PC-3 (cell line): ENCODE measurements at regions not wholly inside any gene's neighbourhood (a gene's known extent, or its start where the extent isn't known, plus 50 kb on each side); places are given as distances from the start of the nearest gene placed in this dataset.

ENCODE experiments used
- ATAC-seq: fragments of 200-7000 bp; cut with Tn5 transposase; 2 replicates; pipeline ENCODE4 v1.9.1; 2020; ENCODE audit warnings: mild to moderate bottlenecking, moderate library complexity
- BruUV-seq: library from RNA; stranded (reverse); fragments of 400-500 nt; replicated peaks from 2 replicates; lab custom pipeline; 2021; lab: Mats Ljungman, UMichigan
- CTCF ChIA-PET: fragments of 300-600 bp; sonication (Branson Sonifier 250); formaldehyde crosslinking; loops from one replicate; lab custom pipeline; 2022; ENCODE audit warnings: antibody characterized with exemption; lab: Charles Lee
- POLR2A ChIA-PET: fragments of 300-600 bp; sonication (Branson Sonifier 250); formaldehyde crosslinking; loops from one replicate; lab custom pipeline; 2022; ENCODE audit warnings: antibody characterized with exemption; ENCODE audit not compliant: unreplicated experiment; lab: Charles Lee
- DNase-seq: peaks from one replicate; pipeline ENCODE4 v3.0.0-alpha.2; 2015
- H2AFZ ChIP-seq: fragments of 300-600 bp; sonication (generic); 2 replicates; pipeline ENCODE4 v1.6.0; 2016; ENCODE audit warnings: antibody characterized with exemption, low read length
- H3F3A ChIP-seq: fragments of 300-600 bp; sonication (generic); one replicate; pipeline ENCODE4 v1.6.0; 2017; ENCODE audit warnings: antibody characterized with exemption, low read length, control low read depth, mild to moderate bottlenecking; ENCODE audit not compliant: unreplicated experiment
- H3K27ac ChIP-seq: fragments of 300-600 bp; sonication (generic); 2 replicates; pipeline ENCODE4 v1.5.1; 2016; ENCODE audit warnings: mild to moderate bottlenecking, low read length
- H3K27me3 ChIP-seq: fragments of 300-600 bp; sonication (generic); 2 replicates; pipeline ENCODE4 v1.6.1; 2016; ENCODE audit warnings: low read length, mixed read lengths
- H3K36me3 ChIP-seq: fragments of 300-600 bp; sonication (generic); 2 replicates; pipeline ENCODE4 v1.6.1; 2016; ENCODE audit warnings: low read depth, mixed run types, low read length, mixed read lengths
- H3K4me1 ChIP-seq: fragments of 300-600 bp; sonication (generic); 2 replicates; pipeline ENCODE4 v1.5.1; 2016; ENCODE audit warnings: low read length; ENCODE audit not compliant: insufficient read depth
- H3K4me2 ChIP-seq: fragments of 300-600 bp; sonication (generic); 2 replicates; pipeline ENCODE4 v1.6.0; 2016; ENCODE audit warnings: low read length
- H3K4me3 ChIP-seq: fragments of 300-600 bp; sonication (generic); 2 replicates; pipeline ENCODE4 v1.5.1; 2016; ENCODE audit warnings: mild to moderate bottlenecking, low read length, mixed read lengths
- H3K79me2 ChIP-seq: fragments of 300-600 bp; sonication (generic); 2 replicates; pipeline ENCODE4 v1.6.1; 2017; ENCODE audit warnings: low read length, mixed read lengths
- H3K9ac ChIP-seq: fragments of 300-600 bp; sonication (generic); 2 replicates; pipeline ENCODE4 v1.6.0; 2016; ENCODE audit warnings: mild to moderate bottlenecking, low read length
- H3K9me2 ChIP-seq: fragments of 300-600 bp; sonication (generic); replicated peaks from 2 replicates; pipeline ENCODE4 v1.6.1; 2016; ENCODE audit warnings: mixed run types, low read length, mixed read lengths
- H3K9me3 ChIP-seq: fragments of 300-600 bp; sonication (generic); 2 replicates; pipeline ENCODE4 v1.6.1; 2016; ENCODE audit warnings: low read length, mixed read lengths
- H4K20me1 ChIP-seq: fragments of 300-600 bp; sonication (generic); 2 replicates; pipeline ENCODE4 v1.6.1; 2016; ENCODE audit warnings: low read length, mixed read lengths
- EZH2 ChIP-seq: fragments of 300-600 bp; sonication (generic); IDR thresholded peaks from one replicate; pipeline ENCODE4 v1.6.1; 2017; ENCODE audit warnings: antibody characterized with exemption, mild to moderate bottlenecking, low read length; ENCODE audit not compliant: unreplicated experiment
- EZH2phosphoT487 ChIP-seq: fragments of 300-600 bp; sonication (generic); IDR thresholded peaks from 2 replicates; pipeline ENCODE4 v1.6.1; 2018; ENCODE audit warnings: mild to moderate bottlenecking, antibody characterized with exemption, low read length, borderline replicate concordance
- intact Hi-C: fragments of 100-400 bp; cut with micrococcal nuclease; formaldehyde crosslinking; loops from 2 replicates; pipeline ENCODE4 v1.9.0; 2023
- TF ChIP-seq, protein P1 (sequence below): fragments of 300-600 bp; sonication (generic); conservative IDR thresholded peaks from 2 replicates; pipeline ENCODE4 v1.5.1; 2017; ENCODE audit warnings: antibody characterized with exemption, low read depth, mild to moderate bottlenecking, low read length

DNA sequence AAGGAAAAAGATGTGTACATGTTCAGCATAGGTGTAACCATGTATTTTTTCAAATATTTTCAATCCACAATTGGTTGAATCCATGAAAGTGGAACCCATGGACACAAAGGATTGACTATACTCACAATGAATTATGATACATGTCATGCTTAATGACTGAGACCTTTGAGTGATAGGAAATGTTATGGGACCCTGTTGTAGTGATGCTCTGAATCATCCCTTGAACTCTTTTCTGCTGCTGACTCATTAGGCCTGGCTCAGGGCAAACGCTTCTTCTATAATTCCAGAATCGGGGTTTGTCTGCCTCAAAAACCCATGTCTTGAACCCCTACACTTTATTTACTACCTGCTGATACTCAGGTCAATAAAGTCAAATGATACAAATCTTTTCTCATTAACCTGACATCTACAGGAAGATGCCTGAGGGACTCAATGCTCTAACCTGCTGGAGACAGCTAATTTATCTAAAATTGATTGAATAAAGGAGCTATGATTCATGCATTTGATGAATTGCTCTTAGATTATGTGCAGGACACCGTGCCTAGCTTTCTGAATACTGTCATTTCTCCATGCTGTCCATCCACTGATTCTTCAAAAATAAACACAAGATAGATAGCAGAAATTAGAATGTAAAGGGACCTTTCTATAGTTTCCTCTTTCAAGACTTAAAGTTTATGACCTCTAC is 260.1 kb downstream of the PRELID2 start:
- no peak overlapping the region for H2AFZ ChIP-seq
- H3K4me3 ChIP-seq = no peak overlapping the region
- no peak overlapping the region for H3K9ac ChIP-seq
- H3K36me3 ChIP-seq = no peaks in the 10 kb centered on the region
- H4K20me1 ChIP-seq = no peaks in the 10 kb centered on the region
- no peak overlapping the region for H3K4me2 ChIP-seq
- H3K9me2 ChIP-seq = no peaks in the 10 kb centered on the region
- ChIA-PET POLR2A (no interaction called here), CTCF (no interaction called here)
- no TSS peak for BruUV-seq
- TF ChIP-seq EZH2phosphoT487 (no peak), EZH2 (no peak)
- TF ChIP-seq, protein P1, sequence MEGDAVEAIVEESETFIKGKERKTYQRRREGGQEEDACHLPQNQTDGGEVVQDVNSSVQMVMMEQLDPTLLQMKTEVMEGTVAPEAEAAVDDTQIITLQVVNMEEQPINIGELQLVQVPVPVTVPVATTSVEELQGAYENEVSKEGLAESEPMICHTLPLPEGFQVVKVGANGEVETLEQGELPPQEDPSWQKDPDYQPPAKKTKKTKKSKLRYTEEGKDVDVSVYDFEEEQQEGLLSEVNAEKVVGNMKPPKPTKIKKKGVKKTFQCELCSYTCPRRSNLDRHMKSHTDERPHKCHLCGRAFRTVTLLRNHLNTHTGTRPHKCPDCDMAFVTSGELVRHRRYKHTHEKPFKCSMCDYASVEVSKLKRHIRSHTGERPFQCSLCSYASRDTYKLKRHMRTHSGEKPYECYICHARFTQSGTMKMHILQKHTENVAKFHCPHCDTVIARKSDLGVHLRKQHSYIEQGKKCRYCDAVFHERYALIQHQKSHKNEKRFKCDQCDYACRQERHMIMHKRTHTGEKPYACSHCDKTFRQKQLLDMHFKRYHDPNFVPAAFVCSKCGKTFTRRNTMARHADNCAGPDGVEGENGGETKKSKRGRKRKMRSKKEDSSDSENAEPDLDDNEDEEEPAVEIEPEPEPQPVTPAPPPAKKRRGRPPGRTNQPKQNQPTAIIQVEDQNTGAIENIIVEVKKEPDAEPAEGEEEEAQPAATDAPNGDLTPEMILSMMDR = no peak
- no peaks in the 10 kb centered on the region for H3K27me3 ChIP-seq
- H3K79me2 ChIP-seq = no peaks in the 10 kb centered on the region
- H3F3A ChIP-seq = no peaks in the 10 kb centered on the region
- H3K9me3 ChIP-seq = no peaks in the 10 kb centered on the region
- H3K4me1 ChIP-seq = peaks cover 6% of the 10 kb centered on the region; the same call in 1 of the 2 replicates
- ATAC-seq (no peak), DNase-seq (no peak)
- no peak overlapping the region for H3K27ac ChIP-seq
- intact Hi-C loops = loop anchor here (5.0 kb wide), 1 partner anchor 213 kb away; no protein-coding TSS in a partner anchor

DNA sequence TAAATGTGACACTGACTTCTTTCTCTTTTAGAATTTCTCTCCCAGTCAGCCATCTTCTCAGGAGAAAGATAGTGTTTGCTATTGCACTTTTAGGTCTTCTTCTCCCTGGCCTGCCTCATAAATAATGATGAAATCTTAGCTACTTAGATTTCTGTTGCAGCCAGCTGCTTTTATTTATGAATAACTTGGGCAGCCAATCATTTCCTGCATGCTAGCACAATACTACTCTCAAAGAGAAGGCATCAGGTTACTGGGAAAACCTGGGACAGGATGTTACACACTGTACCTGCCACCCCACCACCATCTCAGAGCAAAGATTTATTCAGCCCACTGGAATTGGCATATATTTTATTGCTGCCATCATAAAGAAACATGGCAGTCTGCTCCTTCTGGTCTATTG is 266.6 kb downstream of the PRELID2 start:
- Histone ChIP-seq H3K36me3 (no peaks in the 10 kb centered on the region), H3K79me2 (no peaks in the 10 kb centered on the region), H3K4me2 (no peak overlapping the region), H3F3A (no peaks in the 10 kb centered on the region), H3K4me3 (no peak overlapping the region), H3K9me2 (no peaks in the 10 kb centered on the region), H2AFZ (no peak overlapping the region), H3K27me3 (no peaks in the 10 kb centered on the region), H3K9me3 (no peaks in the 10 kb centered on the region), H3K9ac (no peak overlapping the region), H3K4me1 (no peaks in the 10 kb centered on the region; the same call in 1 of the 2 replicates), H4K20me1 (no peaks in the 10 kb centered on the region), H3K27ac (no peak overlapping the region)
- no peak for TF ChIP-seq EZH2phosphoT487
- DNase-seq (peak; percentile 25), ATAC-seq (peak; percentile 43)
- ChIA-PET CTCF (no interaction called here), POLR2A (no interaction called here)
- BruUV-seq = no TSS peak
- intact Hi-C loops = no loop called here

DNA sequence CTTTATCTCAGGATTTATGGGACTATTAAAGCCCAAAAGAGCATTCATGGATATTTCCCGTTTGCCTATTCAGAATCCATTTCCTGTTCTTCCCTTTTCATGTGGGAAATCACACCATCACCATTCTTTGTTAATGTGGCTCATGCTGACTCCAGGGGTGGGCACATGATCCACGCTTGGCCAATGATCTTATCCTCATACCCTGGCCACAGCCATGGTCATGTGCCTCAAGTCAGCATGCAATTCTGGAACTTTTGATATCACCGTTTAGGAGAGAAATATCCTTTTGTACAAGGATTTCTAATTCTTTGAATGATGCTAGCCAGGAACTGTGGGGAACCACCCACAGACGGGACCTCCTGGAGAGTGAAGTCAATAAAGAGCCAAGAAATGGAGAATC is 272.2 kb downstream of the PRELID2 start:
- no peaks in the 10 kb centered on the region for H3K9me2 ChIP-seq
- ChIA-PET POLR2A (no interaction called here), CTCF (no interaction called here)
- no TSS peak for BruUV-seq
- DNase-seq = no peak
- H3K36me3 ChIP-seq = no peaks in the 10 kb centered on the region
- no peaks in the 10 kb centered on the region for H3K79me2 ChIP-seq
- intact Hi-C loops = no loop called here
- ATAC-seq = no peak
- H3K9me3 ChIP-seq = no peaks in the 10 kb centered on the region
- no peak overlapping the region for H3K9ac ChIP-seq
- no peak for TF ChIP-seq EZH2
- TF ChIP-seq, protein P1 = no peak
- TF ChIP-seq EZH2phosphoT487 = no peak
- H3K4me1 ChIP-seq = no peaks in the 10 kb centered on the region
- H3K4me3 ChIP-seq = no peak overlapping the region
- H2AFZ ChIP-seq = no peak overlapping the region
- no peaks in the 10 kb centered on the region for H3F3A ChIP-seq
- no peaks in the 10 kb centered on the region for H3K27me3 ChIP-seq
- no peak overlapping the region for H3K4me2 ChIP-seq
- H3K27ac ChIP-seq = no peak overlapping the region
- no peaks in the 10 kb centered on the region for H4K20me1 ChIP-seq
